ENCODE measurements at regions not wholly inside any gene's neighbourhood (a gene's known extent, or its start where the extent isn't known, plus 50 kb on each side); places are given as distances from the start of the nearest gene placed in this dataset.

DNA sequence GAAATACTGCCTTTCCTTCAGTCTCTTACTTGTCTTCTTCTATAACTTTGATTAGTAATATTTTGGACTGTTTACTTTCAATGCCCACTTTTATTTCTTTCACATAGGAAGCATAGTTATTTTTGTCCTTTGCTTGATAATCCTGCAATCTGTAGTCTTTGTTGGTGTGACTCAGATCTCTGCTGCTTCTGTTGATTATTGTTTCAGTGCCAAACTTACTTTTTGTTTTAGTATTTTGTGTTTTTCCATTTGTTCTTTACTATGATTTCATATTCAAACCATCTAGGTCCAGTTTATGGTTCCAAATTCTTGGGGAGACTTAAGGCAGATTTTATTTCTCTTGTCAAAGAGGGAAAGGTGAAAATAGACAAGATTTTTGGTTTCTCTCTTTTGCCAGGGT lies 399.9 kb downstream of the HLX start:
- TF ChIP-seq CTCF (IDR thresholded peaks at IDR 0.05) (no peak), POLR2A (IDR thresholded peaks at IDR 0.05) (no peak)

Data from testis (tissue), 2 donors.